ENCODE measurements at regions not wholly inside any gene's neighbourhood (a gene's known extent, or its start where the extent isn't known, plus 50 kb on each side); places are given as distances from the start of the nearest gene placed in this dataset.

- TF ChIP-seq POLR2A (IDR thresholded peaks at IDR 0.05; ENCODE audit: low read length) = no peak
- TF ChIP-seq GATA1 (IDR thresholded peaks at IDR 0.05; ENCODE audit: low read depth, low read length) = no peak
Measured at GRCh38 chrX:103442536-103442901, 66.2 kb downstream of the BEX3 start.
